SJCRH30 (cell line): ENCODE measurements at regions not wholly inside any gene's neighbourhood (a gene's known extent, or its start where the extent isn't known, plus 50 kb on each side); places are given as distances from the start of the nearest gene placed in this dataset.

Experiments
- DNase-seq, 2 experiments: peaks; one replicate each; pipeline ENCODE4 v3.0.0-alpha.2; 2015 to 2020
- H3K27ac ChIP-seq: fragments of 250-450 bp; sonication (Bioruptor Pico); 2 replicates; pipeline ENCODE4 v1.5.1; 2020; ENCODE audit warnings: mild to moderate bottlenecking, moderate library complexity
- H3K27me3 ChIP-seq: fragments of 250-450 bp; sonication (Bioruptor Pico); 2 replicates; pipeline ENCODE4 v1.5.1; 2020; ENCODE audit warnings: mild to moderate bottlenecking, moderate library complexity
- H3K36me3 ChIP-seq: fragments of 250-450 bp; sonication (Bioruptor Pico); 2 replicates; pipeline ENCODE4 v1.5.1; 2020; ENCODE audit warnings: mild to moderate bottlenecking, moderate library complexity
- H3K4me1 ChIP-seq: fragments of 250-450 bp; sonication (Bioruptor Pico); 2 replicates; pipeline ENCODE4 v1.5.1; 2020; ENCODE audit warnings: mild to moderate bottlenecking, moderate library complexity
- H3K4me3 ChIP-seq: fragments of 250-450 bp; sonication (Bioruptor Pico); 2 replicates; pipeline ENCODE4 v1.5.1; 2020; ENCODE audit warnings: mild to moderate bottlenecking, moderate library complexity
- H3K9me3 ChIP-seq: fragments of 250-450 bp; sonication (Bioruptor Pico); replicated peaks from 2 replicates; pipeline ENCODE4 v1.5.1; 2020; ENCODE audit warnings: mild to moderate bottlenecking, moderate library complexity

- Histone ChIP-seq H3K36me3 (no peaks in the 10 kb centered on the region), H3K4me1 (no peaks in the 10 kb centered on the region), H3K4me3 (no peak overlapping the region), H3K27me3 (0 out of 2 replicates have a peak, but pooled peaks cover 2% of the 10 kb centered on the region), H3K27ac (no peak overlapping the region), H3K9me3 (peaks cover 3% of the 10 kb centered on the region; the same call in 1 of the 2 replicates)
- DNase-seq = no peak
These were observed 152.2 kb downstream of the TMEM18 start for GRCh38 chr2:525021-525420.

GRCh38 chr2:524442-524841, 152.8 kb downstream of the TMEM18 start:
- Histone ChIP-seq H3K9me3 (no peaks in the 10 kb centered on the region), H3K27ac (no peak overlapping the region), H3K4me3 (no peak overlapping the region), H3K4me1 (no peaks in the 10 kb centered on the region), H3K36me3 (no peaks in the 10 kb centered on the region), H3K27me3 (0 out of 2 replicates have a peak, but pooled peaks cover 2% of the 10 kb centered on the region)
- DNase-seq = no peak

DNA sequence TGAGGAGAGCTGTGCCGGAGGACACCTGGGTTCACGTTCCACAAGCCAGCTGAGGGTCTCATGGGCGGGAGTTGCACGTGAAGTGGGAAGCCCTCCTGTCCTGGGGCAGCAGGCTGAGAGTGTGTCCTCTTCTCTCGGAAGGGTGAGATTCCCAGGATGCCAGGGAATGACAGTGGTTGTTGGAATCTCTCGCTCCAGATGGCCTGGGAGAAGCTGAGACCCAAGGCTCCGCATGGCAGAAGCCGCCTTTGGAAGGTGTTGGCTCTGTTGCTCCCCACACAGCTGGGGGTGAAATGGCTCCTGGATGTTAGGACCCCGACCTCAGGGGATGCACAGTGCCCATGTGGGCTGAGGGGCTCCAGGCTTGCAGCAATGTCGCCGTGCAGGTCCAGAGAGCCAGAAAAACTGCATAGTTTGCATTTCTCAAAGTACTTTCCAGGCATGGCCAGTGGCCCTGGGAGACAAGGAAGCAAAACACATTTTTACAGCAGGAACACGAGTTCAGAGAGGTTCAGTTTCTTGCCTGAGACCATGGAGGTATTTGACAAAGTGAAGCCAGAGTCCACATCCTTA, 153.4 kb downstream of the TMEM18 start:
- no peaks in the 10 kb centered on the region for H3K36me3 ChIP-seq
- no peak for DNase-seq
- H3K27me3 ChIP-seq = 0 out of 2 replicates have a peak, but pooled peaks cover 2% of the 10 kb centered on the region
- no peak overlapping the region for H3K27ac ChIP-seq
- no peaks in the 10 kb centered on the region for H3K9me3 ChIP-seq
- no peak overlapping the region for H3K4me3 ChIP-seq
- no peaks in the 10 kb centered on the region for H3K4me1 ChIP-seq

DNA sequence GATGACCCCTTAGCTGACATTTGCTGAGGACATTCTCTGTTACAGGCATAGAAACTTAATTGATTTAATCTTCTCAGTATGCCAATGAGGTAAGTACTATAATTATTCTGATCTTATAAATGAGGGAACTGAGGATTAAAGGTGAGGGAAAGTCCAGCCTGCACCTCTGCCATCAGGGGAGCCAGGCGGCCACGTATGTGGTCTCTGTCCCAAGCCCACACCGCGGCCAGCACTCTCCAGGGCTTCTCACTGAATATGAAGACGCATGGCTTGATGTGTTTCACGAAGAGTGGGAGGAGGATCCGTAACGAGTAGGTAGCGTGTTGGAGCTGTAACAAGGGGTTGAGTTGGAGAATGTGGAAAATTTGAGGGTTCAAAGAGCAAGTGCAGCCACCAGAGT, 154.4 kb downstream of the TMEM18 start:
- no peak overlapping the region for H3K4me3 ChIP-seq
- no peaks in the 10 kb centered on the region for H3K9me3 ChIP-seq
- no peaks in the 10 kb centered on the region for H3K36me3 ChIP-seq
- no peak overlapping the region for H3K27ac ChIP-seq
- 0 out of 2 replicates have a peak, but pooled peaks cover 2% of the 10 kb centered on the region for H3K27me3 ChIP-seq
- no peaks in the 10 kb centered on the region for H3K4me1 ChIP-seq
- DNase-seq = no peak

DNA sequence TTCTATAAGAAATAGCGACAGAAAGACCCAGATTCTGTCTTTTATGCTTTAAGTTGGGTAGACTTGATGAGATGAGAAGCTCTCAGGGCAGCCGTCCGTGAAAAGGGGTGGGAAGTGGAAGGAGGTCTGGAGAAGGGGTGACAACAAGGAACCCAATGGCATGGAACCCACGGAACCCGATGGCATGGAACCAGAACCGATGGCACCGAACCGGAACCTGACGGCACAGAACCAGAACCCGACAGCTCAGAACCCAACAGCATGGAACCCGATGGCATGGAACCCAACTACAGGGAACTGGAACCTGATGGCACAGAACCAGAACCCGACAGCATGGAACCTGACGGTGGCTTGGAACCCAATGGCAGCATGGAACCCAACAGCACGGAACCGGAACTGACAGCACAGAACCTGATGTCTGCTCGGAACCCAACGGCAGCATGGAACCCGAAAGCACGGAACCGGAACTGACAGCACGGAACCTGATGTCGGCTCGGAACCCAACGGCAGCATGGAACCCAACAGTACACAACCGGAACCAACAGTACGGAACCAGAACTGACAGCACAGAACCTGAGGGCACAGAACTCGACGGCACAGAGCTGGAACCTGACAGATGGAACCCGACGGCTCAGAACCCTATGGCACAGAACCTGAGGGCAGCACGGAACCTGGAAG, 155.2 kb downstream of the TMEM18 start:
- DNase-seq = no peak
- no peak overlapping the region for H3K27ac ChIP-seq
- no peaks in the 10 kb centered on the region for H3K9me3 ChIP-seq
- no peaks in the 10 kb centered on the region for H3K36me3 ChIP-seq
- peaks cover 9% of the 10 kb centered on the region for H3K27me3 ChIP-seq
- H3K4me1 ChIP-seq = no peaks in the 10 kb centered on the region
- H3K4me3 ChIP-seq = no peak overlapping the region

GRCh38 chr2:520663-521340, 156.4 kb downstream of the TMEM18 start:
- Histone ChIP-seq H3K9me3 (no peaks in the 10 kb centered on the region), H3K36me3 (no peaks in the 10 kb centered on the region), H3K4me3 (no peak overlapping the region), H3K4me1 (no peaks in the 10 kb centered on the region), H3K27me3 (peaks cover 12% of the 10 kb centered on the region), H3K27ac (no peak overlapping the region)
- no peak for DNase-seq

DNA sequence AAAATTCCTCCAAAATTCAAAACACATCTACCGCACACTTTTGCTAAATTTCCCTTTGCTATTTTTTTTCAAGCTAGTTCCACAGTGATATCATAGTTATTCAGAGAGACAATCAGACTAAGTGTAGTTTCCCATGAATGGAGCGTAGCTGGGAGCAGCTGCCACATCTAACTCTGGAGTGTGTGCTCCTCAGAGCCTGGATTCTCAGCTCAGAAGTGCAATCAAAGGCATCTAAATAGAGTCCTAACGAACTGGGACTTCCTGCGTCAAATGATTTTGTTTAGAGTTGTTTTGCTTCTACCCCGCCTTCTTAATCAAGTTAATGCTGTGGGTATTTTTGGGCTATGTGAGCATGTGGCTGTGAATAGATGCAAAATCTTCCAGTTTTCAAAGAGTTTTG, 160.3 kb downstream of the TMEM18 start:
- Histone ChIP-seq H3K9me3 (no peaks in the 10 kb centered on the region), H3K4me3 (no peak overlapping the region), H3K27ac (no peak overlapping the region), H3K36me3 (no peaks in the 10 kb centered on the region), H3K27me3 (peaks cover 14% of the 10 kb centered on the region), H3K4me1 (no peaks in the 10 kb centered on the region)
- no peak for DNase-seq

GRCh38 chr2:516131-516530, 161.1 kb downstream of the TMEM18 start:
- Histone ChIP-seq H3K4me3 (no peak overlapping the region), H3K36me3 (no peaks in the 10 kb centered on the region), H3K4me1 (no peaks in the 10 kb centered on the region), H3K9me3 (no peaks in the 10 kb centered on the region), H3K27ac (no peak overlapping the region), H3K27me3 (peaks cover 14% of the 10 kb centered on the region)
- DNase-seq = no peak

DNA sequence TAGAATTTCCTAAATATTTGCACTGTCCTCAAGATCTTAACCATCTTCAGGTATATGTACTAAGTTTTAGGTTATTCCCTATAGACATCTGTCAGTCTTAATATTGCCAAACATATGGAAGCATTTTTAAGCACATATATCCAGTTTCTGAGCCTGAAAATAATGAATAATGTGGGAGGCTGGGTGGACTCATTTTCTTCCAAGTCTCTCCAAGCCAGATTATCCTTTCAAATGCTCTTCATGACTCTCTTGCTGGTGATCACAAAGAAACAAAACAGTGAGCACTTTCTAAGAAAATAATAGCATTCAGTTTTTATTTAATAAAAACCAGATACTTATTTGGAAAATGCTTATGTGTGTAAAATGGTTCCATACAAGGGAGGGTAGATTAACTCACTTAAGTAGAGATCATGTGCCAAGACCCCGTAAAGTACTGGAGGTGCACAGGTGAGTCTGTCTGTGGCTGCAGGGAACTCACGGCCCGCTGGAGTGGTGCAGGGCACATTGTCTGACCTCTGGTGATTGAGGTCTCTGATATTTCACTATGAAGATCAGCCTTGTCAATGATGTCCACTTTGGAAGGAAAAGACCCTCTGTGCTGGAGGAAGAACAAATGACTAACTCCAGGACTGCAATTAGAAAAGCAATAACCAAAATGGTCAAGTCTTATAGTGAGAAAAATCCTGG, 161.6 kb downstream of the TMEM18 start:
- no peak for DNase-seq
- Histone ChIP-seq H3K4me1 (no peaks in the 10 kb centered on the region), H3K9me3 (no peaks in the 10 kb centered on the region), H3K27me3 (peaks cover 14% of the 10 kb centered on the region), H3K27ac (no peak overlapping the region), H3K36me3 (no peaks in the 10 kb centered on the region), H3K4me3 (no peak overlapping the region)

DNA sequence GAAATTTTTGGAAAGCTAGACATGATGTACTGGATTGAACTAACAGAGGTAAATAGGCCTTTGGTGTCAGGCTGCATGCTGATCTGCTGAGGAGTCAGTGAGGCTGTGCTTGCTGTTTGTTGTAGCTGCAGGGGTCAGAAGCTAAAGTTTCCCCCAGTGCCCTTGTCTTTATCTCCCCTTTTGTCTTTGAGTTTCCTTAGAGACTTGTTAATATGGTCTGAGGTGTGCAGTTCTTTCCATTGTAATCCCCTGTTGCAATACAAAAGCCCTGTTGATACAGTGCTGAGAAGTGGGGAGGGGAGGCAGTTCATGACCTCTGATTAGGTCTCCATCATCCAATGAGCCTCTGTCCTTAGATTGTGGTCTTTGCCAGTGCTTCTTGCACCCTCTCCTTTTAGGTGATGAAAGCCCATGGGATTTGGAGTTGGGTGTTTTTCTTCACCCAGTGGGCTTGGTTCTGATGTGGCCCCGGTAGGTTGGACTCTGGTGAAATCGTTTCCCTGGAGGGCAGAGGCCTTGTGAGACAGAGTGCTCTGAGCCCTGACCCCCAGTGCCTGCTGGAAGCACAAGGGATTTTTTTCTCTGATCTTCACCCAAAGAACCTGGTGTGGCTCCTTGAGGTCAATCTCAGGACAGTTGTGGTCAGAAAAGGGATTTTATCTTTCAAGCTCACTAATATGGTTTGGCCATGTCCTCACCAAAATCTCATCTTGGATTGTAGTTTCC, 163.1 kb downstream of the TMEM18 start:
- H3K9me3 ChIP-seq = no peaks in the 10 kb centered on the region
- no peak overlapping the region for H3K27ac ChIP-seq
- DNase-seq = no peak
- H3K4me1 ChIP-seq = no peaks in the 10 kb centered on the region
- H3K36me3 ChIP-seq = no peaks in the 10 kb centered on the region
- no peak overlapping the region for H3K4me3 ChIP-seq
- peaks cover 14% of the 10 kb centered on the region for H3K27me3 ChIP-seq

DNA sequence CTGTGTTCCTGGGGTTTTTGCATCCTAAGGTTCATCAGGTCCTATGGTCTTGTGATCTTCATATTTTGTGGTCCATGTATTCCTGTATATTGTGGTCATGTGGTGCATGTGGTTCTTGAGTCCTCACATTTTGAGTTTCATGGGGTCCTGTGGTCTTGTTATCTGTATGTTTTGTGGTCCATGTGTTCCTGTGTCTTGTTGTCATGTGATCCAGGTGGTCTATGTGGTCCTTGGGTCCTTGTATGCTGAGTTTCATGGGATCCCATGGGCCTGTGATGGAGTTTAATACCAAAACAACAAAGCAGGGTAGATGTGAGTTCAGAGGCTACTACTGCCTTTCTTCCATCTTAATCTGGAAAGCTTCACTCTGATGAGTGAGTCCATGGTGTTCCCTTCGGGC, 166.4 kb downstream of the TMEM18 start:
- no peak for DNase-seq
- no peaks in the 10 kb centered on the region for H3K9me3 ChIP-seq
- H3K27me3 ChIP-seq = peaks cover 4% of the 10 kb centered on the region; the same call in 1 of the 2 replicates
- no peaks in the 10 kb centered on the region for H3K4me1 ChIP-seq
- no peaks in the 10 kb centered on the region for H3K36me3 ChIP-seq
- no peak overlapping the region for H3K4me3 ChIP-seq
- H3K27ac ChIP-seq = no peak overlapping the region

GRCh38 chr2:509888-510287, 167.3 kb downstream of the TMEM18 start:
- Histone ChIP-seq H3K27me3 (peaks cover 6% of the 10 kb centered on the region; the same call in 1 of the 2 replicates), H3K36me3 (no peaks in the 10 kb centered on the region), H3K27ac (no peak overlapping the region), H3K9me3 (no peaks in the 10 kb centered on the region), H3K4me1 (no peaks in the 10 kb centered on the region), H3K4me3 (no peak overlapping the region)
- DNase-seq = no peak

GRCh38 chr2:508121-508520, 169.1 kb downstream of the TMEM18 start:
- peaks cover 11% of the 10 kb centered on the region; the same call in 1 of the 2 replicates for H3K27me3 ChIP-seq
- no peaks in the 10 kb centered on the region for H3K4me1 ChIP-seq
- no peaks in the 10 kb centered on the region for H3K36me3 ChIP-seq
- no peak overlapping the region for H3K4me3 ChIP-seq
- no peaks in the 10 kb centered on the region for H3K9me3 ChIP-seq
- H3K27ac ChIP-seq = no peak overlapping the region
- no peak for DNase-seq

DNA sequence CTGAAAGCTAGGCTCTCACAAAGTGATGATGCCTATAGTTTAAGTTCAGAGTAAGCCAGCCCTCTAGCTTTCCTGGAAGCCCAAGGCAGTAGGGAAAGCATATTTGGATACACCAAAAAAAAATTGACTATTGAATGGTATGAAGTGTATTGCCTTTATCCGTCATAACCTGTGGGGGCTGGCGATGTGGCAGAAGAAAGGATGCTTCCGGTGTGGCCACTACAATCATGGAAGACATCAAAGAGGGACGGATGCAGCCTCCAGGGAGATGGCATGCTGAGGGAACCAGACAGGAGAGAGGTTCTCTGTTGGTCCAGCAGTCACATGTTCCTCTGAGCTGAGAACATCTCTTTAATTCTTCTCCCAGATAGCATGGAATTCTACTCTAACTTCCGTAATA, 170.3 kb downstream of the TMEM18 start:
- DNase-seq = no peak
- Histone ChIP-seq H3K9me3 (no peaks in the 10 kb centered on the region), H3K4me1 (no peaks in the 10 kb centered on the region), H3K36me3 (no peaks in the 10 kb centered on the region), H3K27me3 (peaks cover 11% of the 10 kb centered on the region), H3K27ac (no peak overlapping the region), H3K4me3 (no peak overlapping the region)
